HEK293T (cell line): ENCODE measurements at regions not wholly inside any gene's neighbourhood (a gene's known extent, or its start where the extent isn't known, plus 50 kb on each side); places are given as distances from the start of the nearest gene placed in this dataset.

Source experiments
- BHLHE40 ChIP-seq: fragments of 450-650 bp; IDR thresholded peaks from 2 replicates; pipeline ENCODE4 v1.6.1; 2016; ENCODE audit warnings: mild to moderate bottlenecking, moderate library complexity, borderline replicate concordance
- CTBP1 ChIP-seq: fragments of 450-650 bp; IDR thresholded peaks from 2 replicates; pipeline ENCODE4 v1.6.1; 2016; ENCODE audit warnings: borderline replicate concordance
- FOXM1 ChIP-seq: fragments of 450-650 bp; IDR thresholded peaks from 2 replicates; pipeline ENCODE4 v1.6.1; 2017; ENCODE audit warnings: mild to moderate bottlenecking, borderline replicate concordance
- HDGF ChIP-seq: fragments of 450-650 bp; IDR thresholded peaks from 2 replicates; pipeline ENCODE4 v1.6.1; 2017; ENCODE audit warnings: antibody characterized with exemption, borderline replicate concordance
- LEF1 ChIP-seq: fragments of 450-650 bp; IDR thresholded peaks from 2 replicates; pipeline ENCODE4 v1.6.1; 2017; ENCODE audit warnings: mild to moderate bottlenecking, borderline replicate concordance
- SP1 ChIP-seq: fragments of 450-650 bp; IDR thresholded peaks from 2 replicates; pipeline ENCODE4 v1.6.1; 2017
- SUZ12 ChIP-seq: fragments of 450-650 bp; IDR thresholded peaks from 2 replicates; pipeline ENCODE4 v1.6.1; 2016; ENCODE audit warnings: mild to moderate bottlenecking
- TF ChIP-seq, protein P1 (sequence below): fragments of 450-650 bp; IDR thresholded peaks from 2 replicates; pipeline ENCODE4 v1.6.1; 2016

DNA sequence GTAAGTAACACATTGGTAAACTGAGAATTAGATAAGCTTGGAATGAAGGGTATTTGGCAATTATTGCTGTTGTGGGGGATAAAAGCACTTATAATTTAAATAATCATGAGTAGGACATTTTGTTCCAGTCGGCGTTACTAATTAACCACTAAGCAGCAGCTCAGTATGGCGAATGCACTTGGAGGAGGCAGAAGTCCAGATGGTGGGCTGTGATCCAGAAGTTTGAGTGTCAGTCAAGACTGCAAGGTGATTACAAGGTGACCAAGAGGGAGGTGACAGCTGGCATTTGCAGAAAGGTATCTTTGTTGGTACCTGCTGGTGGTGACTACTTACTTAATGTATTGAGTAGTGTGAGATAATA, 643.6 kb upstream of the FAM98A start:
- TF ChIP-seq BHLHE40 (no peak), HDGF (no peak), SP1 (no peak), SUZ12 (no peak), CTBP1 (no peak), FOXM1 (no peak), LEF1 (no peak)
- TF ChIP-seq, protein P1, sequence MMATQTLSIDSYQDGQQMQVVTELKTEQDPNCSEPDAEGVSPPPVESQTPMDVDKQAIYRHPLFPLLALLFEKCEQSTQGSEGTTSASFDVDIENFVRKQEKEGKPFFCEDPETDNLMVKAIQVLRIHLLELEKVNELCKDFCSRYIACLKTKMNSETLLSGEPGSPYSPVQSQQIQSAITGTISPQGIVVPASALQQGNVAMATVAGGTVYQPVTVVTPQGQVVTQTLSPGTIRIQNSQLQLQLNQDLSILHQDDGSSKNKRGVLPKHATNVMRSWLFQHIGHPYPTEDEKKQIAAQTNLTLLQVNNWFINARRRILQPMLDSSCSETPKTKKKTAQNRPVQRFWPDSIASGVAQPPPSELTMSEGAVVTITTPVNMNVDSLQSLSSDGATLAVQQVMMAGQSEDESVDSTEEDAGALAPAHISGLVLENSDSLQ = no peak
